Ecto neural progenitor cell (in vitro differentiated cells): ENCODE measurements at regions not wholly inside any gene's neighbourhood (a gene's known extent, or its start where the extent isn't known, plus 50 kb on each side); places are given as distances from the start of the nearest gene placed in this dataset.
"Not testable (repeated sequence)": the region's sequence is repeated elsewhere in the genome, so short reads cannot be mapped to it uniquely, and the experiment has no call there.

Experiments
- DNase-seq: peaks from one replicate; pipeline ENCODE4 v3.0.0-alpha.2; 2018; ENCODE audit warnings: low spot score

- no peak for DNase-seq
These were observed 127.9 kb upstream of the RASA1 start for GRCh38 chr5:87139795-87140194.

DNA sequence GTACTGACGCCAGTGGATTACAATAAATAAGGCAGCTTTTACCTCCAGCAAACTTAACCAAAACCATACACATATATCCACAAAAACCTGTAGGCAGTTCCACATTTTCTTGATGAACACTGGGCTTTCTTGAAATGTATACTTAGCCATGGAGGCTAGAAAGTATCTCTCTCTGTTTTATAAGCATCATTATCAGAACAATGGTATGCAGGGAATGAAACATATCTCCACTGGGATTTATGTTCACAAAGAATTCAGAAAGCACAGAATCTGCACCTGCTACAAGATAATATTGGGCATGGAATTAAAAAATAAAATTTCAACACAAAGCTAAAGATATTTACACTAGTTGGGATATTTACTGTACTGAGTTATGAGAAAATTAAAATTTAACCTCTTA, 126.1 kb upstream of the RASA1 start:
- no peak for DNase-seq

- not testable (repeated sequence) for DNase-seq
These were observed 121.8 kb upstream of the RASA1 start for GRCh38 chr5:87145853-87146252.

- no peak for DNase-seq
These were observed 120.2 kb upstream of the RASA1 start for GRCh38 chr5:87147441-87147840.

DNA sequence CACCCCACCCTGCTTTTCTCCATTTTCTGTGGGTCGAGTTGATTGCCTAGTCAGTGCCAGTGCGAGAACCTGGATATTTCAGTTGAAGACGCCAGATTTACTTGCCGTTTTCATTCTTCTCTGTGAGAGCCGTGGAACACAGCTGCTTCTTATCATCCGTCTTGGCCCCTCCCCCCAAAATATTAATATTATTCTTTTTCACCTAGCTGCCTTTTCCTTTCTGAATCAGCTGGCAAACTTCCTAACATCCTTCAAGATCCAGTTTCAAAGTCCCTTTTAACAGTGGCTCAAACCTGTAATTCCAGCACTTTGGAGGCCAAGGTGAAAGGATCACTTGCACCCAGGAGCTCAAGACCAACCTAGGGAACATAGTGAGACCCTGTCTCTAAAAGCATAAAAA, 117.1 kb upstream of the RASA1 start:
- no peak for DNase-seq

GRCh38 chr5:87151547-87151946, 116.1 kb upstream of the RASA1 start:
- DNase-seq: no peak

- DNase-seq: no peak
These were observed 114.8 kb upstream of the RASA1 start for GRCh38 chr5:87152886-87153285.

GRCh38 chr5:87154191-87154590, 113.5 kb upstream of the RASA1 start:
- DNase-seq: no peak

GRCh38 chr5:87155106-87155505, 112.6 kb upstream of the RASA1 start:
- DNase-seq: no peak

DNA sequence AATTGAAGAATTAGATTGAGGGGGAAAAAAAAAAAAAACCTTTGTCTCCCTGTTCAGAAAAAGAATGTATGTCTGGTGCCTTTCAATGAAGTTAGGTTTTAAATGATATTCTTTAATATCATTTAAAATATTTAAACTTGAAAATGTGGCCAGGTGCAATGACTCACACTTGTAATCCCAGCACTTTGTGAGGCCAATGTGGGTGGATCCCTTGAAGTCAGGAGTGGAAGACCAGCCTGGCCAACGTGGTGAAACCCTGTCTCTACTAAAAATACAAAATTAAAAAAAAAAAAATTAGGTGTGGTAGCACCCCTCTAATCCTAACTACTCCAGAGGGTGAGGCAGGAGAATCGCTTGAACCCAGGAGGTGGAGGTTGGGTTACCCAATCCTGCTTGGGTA, 111.1 kb upstream of the RASA1 start:
- no peak for DNase-seq

- DNase-seq: no peak
These were observed 103.3 kb upstream of the RASA1 start for GRCh38 chr5:87164409-87164808.

DNA sequence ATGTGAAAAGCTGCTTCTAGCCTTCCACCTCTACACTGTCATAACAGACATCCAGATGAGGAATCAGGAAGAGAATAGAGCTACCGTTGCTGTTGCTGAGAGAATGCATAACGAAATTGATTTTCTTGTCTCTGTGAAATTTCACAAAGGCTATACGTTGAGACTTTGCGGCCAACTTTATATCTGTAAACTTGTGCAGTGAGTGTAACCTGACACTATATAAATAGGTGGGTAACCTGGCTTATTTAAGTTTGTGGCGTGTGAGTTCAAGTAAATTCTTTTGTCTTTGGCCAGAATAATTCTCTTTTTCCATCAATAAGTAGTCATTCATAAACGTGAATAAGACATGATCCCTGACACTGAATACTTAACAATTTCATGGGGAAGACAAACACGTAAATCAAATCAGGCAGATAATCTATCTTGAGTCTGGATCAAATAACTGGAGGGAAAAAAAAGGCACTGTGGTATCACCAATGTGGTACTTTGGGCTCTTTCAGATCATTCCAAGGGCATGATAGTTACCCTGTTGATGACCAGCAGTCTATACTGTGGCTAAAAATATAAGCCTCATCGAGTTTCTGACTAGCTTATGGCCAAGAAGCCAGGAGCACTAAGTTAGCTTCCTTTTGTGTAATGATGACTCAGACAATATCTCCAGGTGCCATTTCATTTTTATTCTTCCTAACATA, 98.2 kb upstream of the RASA1 start:
- no peak for DNase-seq

DNA sequence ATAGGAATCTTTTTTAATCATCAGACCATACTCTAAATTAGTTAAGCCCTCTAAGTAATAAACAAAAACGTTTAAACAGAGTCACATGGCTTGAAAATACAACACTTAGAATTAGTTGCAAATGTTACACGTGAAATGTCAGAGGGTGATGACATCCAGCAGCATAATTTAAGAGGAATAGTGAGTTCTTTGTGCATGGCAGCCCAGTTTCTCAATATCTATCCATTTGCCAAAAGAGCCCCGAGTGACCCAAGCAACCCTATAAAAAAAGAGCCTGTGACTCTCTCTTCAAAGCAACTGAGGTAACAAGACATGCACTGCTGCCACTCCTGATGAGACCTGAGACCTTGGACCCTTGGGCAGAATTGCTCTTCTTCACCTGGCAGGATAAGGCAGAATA, 96.9 kb upstream of the RASA1 start:
- no peak for DNase-seq

DNA sequence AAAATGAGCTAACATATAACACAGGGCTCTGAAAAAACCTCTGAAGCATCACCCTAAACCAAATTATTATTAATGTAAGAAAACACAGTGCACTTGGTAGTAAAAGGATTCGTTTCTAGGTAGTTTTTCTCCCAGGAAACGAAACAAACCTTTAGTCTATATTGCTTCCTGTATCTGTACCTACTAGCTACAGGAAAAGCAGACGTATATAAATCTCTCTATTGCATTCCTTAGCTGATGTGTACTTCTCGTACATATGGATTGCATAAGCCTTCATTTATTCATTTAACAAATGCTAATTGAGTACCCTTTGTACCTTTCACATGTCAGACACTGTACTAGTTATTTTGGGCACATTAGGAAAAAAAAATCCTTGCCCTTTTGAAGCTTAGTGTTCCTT, 85.0 kb upstream of the RASA1 start:
- DNase-seq: no peak

- no peak for DNase-seq
These were observed 83.8 kb upstream of the RASA1 start for GRCh38 chr5:87183896-87184295.

GRCh38 chr5:87184605-87185004, 83.1 kb upstream of the RASA1 start:
- DNase-seq: no peak

DNA sequence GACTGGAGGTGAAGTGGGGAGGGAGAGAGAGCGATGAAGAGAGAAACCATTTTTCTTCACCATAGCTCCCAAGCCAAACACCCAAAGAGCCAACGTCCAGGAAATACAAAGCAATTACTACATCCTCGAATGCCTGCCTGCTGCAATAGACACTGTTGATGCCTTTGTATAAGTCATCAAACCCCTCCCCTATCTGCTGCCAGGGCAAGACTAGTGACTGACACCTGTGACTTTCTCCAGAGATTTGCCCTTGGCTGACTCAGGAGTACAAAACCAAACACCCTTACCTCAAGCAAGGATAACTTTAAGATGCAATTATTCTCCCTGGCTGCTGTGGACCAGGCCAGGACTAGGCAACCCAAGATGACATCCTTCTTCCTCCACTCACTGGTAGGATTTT, 81.8 kb upstream of the RASA1 start:
- no peak for DNase-seq

- no peak for DNase-seq
These were observed 79.3 kb upstream of the RASA1 start for GRCh38 chr5:87188391-87188790.

- DNase-seq: no peak
These were observed 77.6 kb upstream of the RASA1 start for GRCh38 chr5:87190041-87190440.

GRCh38 chr5:87190687-87191086, 77.0 kb upstream of the RASA1 start:
- DNase-seq: no peak

DNA sequence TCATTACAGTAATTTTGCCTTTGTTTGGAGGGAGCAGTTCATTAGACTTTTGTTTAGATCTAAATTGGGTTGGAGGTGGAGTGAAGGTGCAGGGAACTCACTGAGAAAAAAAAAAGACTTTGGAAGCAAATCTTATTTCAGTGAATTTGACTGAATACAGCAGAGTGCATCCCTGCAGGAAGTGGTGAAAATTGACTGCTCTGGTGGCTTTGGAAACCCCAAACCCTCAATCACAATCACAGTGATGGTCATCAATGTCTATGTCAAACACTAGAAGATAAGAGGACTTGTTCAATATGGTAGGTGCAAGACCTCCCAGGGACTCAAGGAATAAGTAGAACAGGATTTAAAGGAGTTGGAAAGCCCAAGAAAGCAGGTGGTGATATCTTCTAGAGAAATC, 76.0 kb upstream of the RASA1 start:
- DNase-seq: no peak

- no peak for DNase-seq
These were observed 72.5 kb upstream of the RASA1 start for GRCh38 chr5:87195104-87195591.

DNA sequence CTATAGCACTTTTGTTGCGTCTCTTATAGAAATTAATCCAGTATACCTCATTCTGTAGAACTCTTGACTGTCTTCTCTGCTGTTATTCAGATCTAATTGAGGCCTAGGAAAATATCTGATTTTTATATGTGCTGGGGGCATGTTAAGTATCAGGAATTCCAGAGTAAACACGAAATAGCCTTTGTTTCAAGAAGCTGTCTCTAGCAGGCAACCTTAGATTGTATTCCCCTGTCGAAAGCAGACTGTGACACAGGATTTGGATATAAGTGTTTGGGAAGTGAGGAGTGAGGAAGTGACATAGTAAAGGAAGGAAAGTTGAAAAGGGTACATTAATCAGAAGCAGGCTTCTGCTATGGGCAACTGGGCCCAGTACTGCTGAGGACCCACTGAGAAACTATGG, 72.1 kb upstream of the RASA1 start:
- DNase-seq: no peak

- DNase-seq: no peak
These were observed 69.7 kb upstream of the RASA1 start for GRCh38 chr5:87198010-87198409.
